ENCODE measurements at regions not wholly inside any gene's neighbourhood (a gene's known extent, or its start where the extent isn't known, plus 50 kb on each side); places are given as distances from the start of the nearest gene placed in this dataset.

GRCh38 chr10:78250313-78251015, 216.8 kb downstream of the RPS24 start:
- DNase-seq, result no peak

- DNase-seq, result no peak
Observed at GRCh38 chr10:78251016-78251385, 217.3 kb downstream of the RPS24 start.

GRCh38 chr10:78252286-78252685, 218.6 kb downstream of the RPS24 start:
- DNase-seq, result no peak

GRCh38 chr10:78253063-78253853, 219.6 kb downstream of the RPS24 start:
- DNase-seq, result no peak

GRCh38 chr10:78254013-78254412, 220.3 kb downstream of the RPS24 start:
- DNase-seq, result no peak

GRCh38 chr10:78255214-78255613, 221.6 kb downstream of the RPS24 start:
- no peak for DNase-seq

GRCh38 chr10:78255796-78256638, 222.4 kb downstream of the RPS24 start:
- no peak for DNase-seq

GRCh38 chr10:78258323-78259030, 224.8 kb downstream of the RPS24 start:
- DNase-seq, result no peak

- DNase-seq, result no peak
Observed at GRCh38 chr10:78259391-78259790, 225.7 kb downstream of the RPS24 start.

GRCh38 chr10:78260141-78260540, 226.5 kb downstream of the RPS24 start:
- DNase-seq, result no peak

GRCh38 chr10:78260680-78261079, 227.0 kb downstream of the RPS24 start:
- DNase-seq, result no peak

GRCh38 chr10:78261291-78261690, 227.6 kb downstream of the RPS24 start:
- DNase-seq, result no peak

GRCh38 chr10:78262860-78263259, 229.2 kb downstream of the RPS24 start:
- no peak for DNase-seq

- DNase-seq, result no peak
Observed at GRCh38 chr10:78263521-78263988, 229.9 kb downstream of the RPS24 start.

GRCh38 chr10:78264361-78264760, 230.7 kb downstream of the RPS24 start:
- DNase-seq, result no peak

- peak; percentile 9 for DNase-seq
Observed at GRCh38 chr10:78266741-78267469, 233.2 kb downstream of the RPS24 start.

- no peak for DNase-seq
Observed at GRCh38 chr10:78267598-78267997, 233.9 kb downstream of the RPS24 start.

- DNase-seq, result no peak
Observed at GRCh38 chr10:78269060-78269459, 235.4 kb downstream of the RPS24 start.

- no peak for DNase-seq
Observed at GRCh38 chr10:78272329-78272728, 238.7 kb downstream of the RPS24 start.

GRCh38 chr10:78274491-78274890, 240.8 kb downstream of the RPS24 start:
- DNase-seq, result no peak

GRCh38 chr10:78276139-78276538, 242.5 kb downstream of the RPS24 start:
- DNase-seq, result no peak

Measured in NCI-H1436 (cell line).